ENCODE measurements at regions not wholly inside any gene's neighbourhood (a gene's known extent, or its start where the extent isn't known, plus 50 kb on each side); places are given as distances from the start of the nearest gene placed in this dataset.

DNA sequence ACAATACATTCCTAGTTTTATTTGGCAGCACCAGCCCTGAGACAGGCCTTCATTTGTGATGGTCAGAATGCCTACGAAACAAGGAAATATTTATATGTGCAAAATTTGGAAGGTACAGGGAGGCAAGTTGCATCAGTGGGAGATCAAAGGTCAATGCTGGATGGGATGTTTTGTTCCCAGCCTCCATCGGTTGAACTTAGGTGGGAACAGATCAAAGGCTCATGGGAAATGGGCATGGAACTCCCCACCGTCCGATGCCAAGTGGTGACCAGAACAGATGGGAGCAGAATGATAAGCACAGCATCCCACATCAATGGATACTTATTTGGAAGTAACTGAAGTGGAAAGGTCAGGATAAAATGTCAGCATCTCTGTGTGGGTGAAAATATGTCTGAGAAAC, 177.7 kb upstream of the TNFAIP3 start:
- DNase-seq, result no peak
- Histone ChIP-seq H3K27ac (no peak overlapping the region), H3K4me1 (no peaks in the 10 kb centered on the region), H3K4me3 (no peak overlapping the region), H3K36me3 (no peaks in the 10 kb centered on the region), H3K27me3 (no peaks in the 10 kb centered on the region), H3K9me3 (no peaks in the 10 kb centered on the region)
- intact Hi-C loops (cut with DNase I; ENCODE audit: low total_unique reads), result no loop called here
- 68 to 88% (median 83%) methylated on average over 4 of the region's 4 CpGs for WGBS, 5 donors
- TF ChIP-seq POLR2A (IDR thresholded peaks at IDR 0.05) (no peak), POLR2AphosphoS5 (IDR thresholded peaks at IDR 0.05) (no peak), EP300 (IDR thresholded peaks at IDR 0.05) (no peak)
- TF ChIP-seq, protein P1, sequence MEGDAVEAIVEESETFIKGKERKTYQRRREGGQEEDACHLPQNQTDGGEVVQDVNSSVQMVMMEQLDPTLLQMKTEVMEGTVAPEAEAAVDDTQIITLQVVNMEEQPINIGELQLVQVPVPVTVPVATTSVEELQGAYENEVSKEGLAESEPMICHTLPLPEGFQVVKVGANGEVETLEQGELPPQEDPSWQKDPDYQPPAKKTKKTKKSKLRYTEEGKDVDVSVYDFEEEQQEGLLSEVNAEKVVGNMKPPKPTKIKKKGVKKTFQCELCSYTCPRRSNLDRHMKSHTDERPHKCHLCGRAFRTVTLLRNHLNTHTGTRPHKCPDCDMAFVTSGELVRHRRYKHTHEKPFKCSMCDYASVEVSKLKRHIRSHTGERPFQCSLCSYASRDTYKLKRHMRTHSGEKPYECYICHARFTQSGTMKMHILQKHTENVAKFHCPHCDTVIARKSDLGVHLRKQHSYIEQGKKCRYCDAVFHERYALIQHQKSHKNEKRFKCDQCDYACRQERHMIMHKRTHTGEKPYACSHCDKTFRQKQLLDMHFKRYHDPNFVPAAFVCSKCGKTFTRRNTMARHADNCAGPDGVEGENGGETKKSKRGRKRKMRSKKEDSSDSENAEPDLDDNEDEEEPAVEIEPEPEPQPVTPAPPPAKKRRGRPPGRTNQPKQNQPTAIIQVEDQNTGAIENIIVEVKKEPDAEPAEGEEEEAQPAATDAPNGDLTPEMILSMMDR (IDR thresholded peaks at IDR 0.05), result no peak

GRCh38 chr6:137690034-137690433, 177.0 kb upstream of the TNFAIP3 start:
- Histone ChIP-seq H3K36me3 (no peaks in the 10 kb centered on the region), H3K4me3 (no peak overlapping the region), H3K27me3 (no peaks in the 10 kb centered on the region), H3K27ac (no peak overlapping the region), H3K4me1 (no peaks in the 10 kb centered on the region), H3K9me3 (no peaks in the 10 kb centered on the region)
- DNase-seq, result no peak
- TF ChIP-seq POLR2AphosphoS5 (IDR thresholded peaks at IDR 0.05), result no peak
- no peak for TF ChIP-seq EP300 (IDR thresholded peaks at IDR 0.05)
- TF ChIP-seq POLR2A (IDR thresholded peaks at IDR 0.05), result no peak
- TF ChIP-seq, protein P1 (IDR thresholded peaks at IDR 0.05), result no peak
- intact Hi-C loops (cut with DNase I; ENCODE audit: low total_unique reads), result no loop called here

- intact Hi-C loops (cut with DNase I; ENCODE audit: low total_unique reads), result no loop called here
- Histone ChIP-seq H3K4me3 (no peak overlapping the region), H3K9me3 (no peaks in the 10 kb centered on the region), H3K27ac (no peak overlapping the region), H3K36me3 (no peaks in the 10 kb centered on the region), H3K27me3 (no peaks in the 10 kb centered on the region), H3K4me1 (no peaks in the 10 kb centered on the region)
- 84 to 96% (median 89%) methylated on average over 1 of the region's 1 CpG for WGBS, 5 donors
- TF ChIP-seq, protein P1 (IDR thresholded peaks at IDR 0.05), result no peak
- TF ChIP-seq POLR2A (IDR thresholded peaks at IDR 0.05), result no peak
- no peak for TF ChIP-seq POLR2AphosphoS5 (IDR thresholded peaks at IDR 0.05)
- TF ChIP-seq EP300 (IDR thresholded peaks at IDR 0.05), result no peak
- DNase-seq, result no peak
Measured at GRCh38 chr6:137690721-137691120, 176.3 kb upstream of the TNFAIP3 start.

GRCh38 chr6:137692308-137692707, 174.8 kb upstream of the TNFAIP3 start:
- Histone ChIP-seq H3K27me3 (no peaks in the 10 kb centered on the region), H3K36me3 (no peaks in the 10 kb centered on the region), H3K4me1 (peaks cover 6 to 12% (median 7%) of the 10 kb centered on the region in 4 donors), H3K4me3 (no peak overlapping the region), H3K9me3 (no peaks in the 10 kb centered on the region), H3K27ac (no peak overlapping the region)
- 80 to 99% (median 90%) methylated on average over 3 of the region's 3 CpGs for WGBS, 5 donors
- DNase-seq, result no peak
- intact Hi-C loops (cut with DNase I; ENCODE audit: low total_unique reads), result no loop called here
- TF ChIP-seq POLR2AphosphoS5 (IDR thresholded peaks at IDR 0.05), result no peak
- TF ChIP-seq EP300 (IDR thresholded peaks at IDR 0.05), result no peak
- TF ChIP-seq POLR2A (IDR thresholded peaks at IDR 0.05), result no peak
- TF ChIP-seq, protein P1 (IDR thresholded peaks at IDR 0.05), result no peak
